Keratinocyte (primary cell): ENCODE measurements at regions not wholly inside any gene's neighbourhood (a gene's known extent, or its start where the extent isn't known, plus 50 kb on each side); places are given as distances from the start of the nearest gene placed in this dataset.
A peak's percentile ranks its signal among the peaks of the same experiment; 100 is the strongest.

ENCODE experiments used
- DNase-seq: peaks from one replicate; pipeline ENCODE4 v3.0.0-alpha.2; 2011; ENCODE audit warnings: low read depth, missing footprints, low spot score
- FAIRE-seq: peaks from 2 replicates; lab custom pipeline; 2011; peaks lifted over from hg19 to GRCh38; lab: Jason Lieb, UNC
- H2AFZ ChIP-seq: 2 replicates; pipeline ENCODE4 v1.6.0; 2012; ENCODE audit warnings: low read length, control low read depth, inconsistent platforms; ENCODE audit not compliant: control insufficient read depth
- H3K27ac ChIP-seq: 2 replicates; pipeline ENCODE4 v1.5.1; 2011; ENCODE audit warnings: low read length; ENCODE audit not compliant: control insufficient read depth, insufficient read depth
- H3K27me3 ChIP-seq: 3 replicates; pipeline ENCODE4 v1.6.0; 2011; ENCODE audit warnings: low read length; ENCODE audit not compliant: control insufficient read depth, insufficient read depth; ENCODE audit errors: extremely low read depth
- H3K36me3 ChIP-seq, 2 experiments: 2 replicates in 1 of 2; 3 replicates in 1 of 2; pipeline ENCODE4 v1.5.1; 2011; ENCODE audit warnings: low read length in 2 of 2, mild to moderate bottlenecking in 1 of 2; ENCODE audit not compliant: control insufficient read depth in 2 of 2, insufficient read depth in 2 of 2; ENCODE audit errors: extremely low read depth in 1 of 2
- H3K4me1 ChIP-seq: 3 replicates; pipeline ENCODE4 v1.5.1; 2011; ENCODE audit warnings: low read length; ENCODE audit not compliant: control insufficient read depth, insufficient read depth; ENCODE audit errors: extremely low read depth
- H3K4me2 ChIP-seq: 3 replicates; pipeline ENCODE4 v1.6.0; 2011; ENCODE audit warnings: low read depth, low read length; ENCODE audit not compliant: control insufficient read depth, insufficient read depth; ENCODE audit errors: extremely low read depth
- H3K4me3 ChIP-seq, 3 experiments: fragments of 200-600 bp in 1 of 3; sonication (generic) in 1 of 3; 2 replicates in 2 of 3; 3 replicates in 1 of 3; pipeline ENCODE4 v1.5.1; 2011 to 2016; ENCODE audit warnings: low read length in 3 of 3, mild to moderate bottlenecking in 3 of 3, control low read depth in 2 of 3, inconsistent platforms in 1 of 3, low read depth in 1 of 3, mixed read lengths in 1 of 3, mixed run types in 1 of 3, moderate library complexity in 1 of 3; ENCODE audit not compliant: control insufficient read depth in 2 of 3, insufficient read depth in 2 of 3; ENCODE audit errors: extremely low read depth in 1 of 3
- H3K79me2 ChIP-seq: 2 replicates; pipeline ENCODE4 v1.6.0; 2012; ENCODE audit warnings: low read length; ENCODE audit not compliant: control insufficient read depth, insufficient read depth
- H3K9ac ChIP-seq: 3 replicates; pipeline ENCODE4 v1.6.0; 2011; ENCODE audit warnings: low read length; ENCODE audit not compliant: control insufficient read depth, insufficient read depth; ENCODE audit errors: extremely low read depth
- H3K9me1 ChIP-seq: 3 replicates; pipeline ENCODE4 v1.6.0; 2011; ENCODE audit warnings: low read length; ENCODE audit not compliant: control insufficient read depth, insufficient read depth; ENCODE audit errors: extremely low read depth
- H3K9me3 ChIP-seq: 2 replicates; pipeline ENCODE4 v1.5.1; 2012; ENCODE audit warnings: low read depth, low read length; ENCODE audit not compliant: control insufficient read depth
- H4K20me1 ChIP-seq: 3 replicates; pipeline ENCODE4 v1.6.0; 2011; ENCODE audit warnings: low read length; ENCODE audit not compliant: control insufficient read depth, insufficient read depth; ENCODE audit errors: extremely low read depth
- CTCF ChIP-seq, 3 experiments: IDR thresholded peaks in 1 of 3; conservative IDR thresholded peaks in 1 of 3; optimal IDR thresholded peaks in 1 of 3; 2 replicates in 2 of 3; 3 replicates in 1 of 3; pipeline versions ENCODE3 to v1.5.1; 2011; ENCODE audit warnings: low read length in 3 of 3, mild to moderate bottlenecking in 3 of 3, moderate library complexity in 2 of 3, control low read depth in 1 of 3, inconsistent platforms in 1 of 3; ENCODE audit not compliant: insufficient read depth in 2 of 3; ENCODE audit errors: extremely low read depth in 1 of 3
- EZH2 ChIP-seq: IDR thresholded peaks from one replicate; pipeline ENCODE4 v1.6.1; 2012; ENCODE audit warnings: inconsistent platforms, mild to moderate bottlenecking, low read length, moderate library complexity
- dilution Hi-C: fragments of 300-500 bp; cut with MboI; formaldehyde crosslinking; loops from one replicate; pipeline ENCODE4 v1.7.0; 2020; ENCODE audit warnings: low sequenced_read_pairs; ENCODE audit not compliant: extremely low pct_ligation_motif_present

GRCh38 chr3:83849106-83849730, 1109.6 kb upstream of the CADM2 start:
- DNase-seq (no peak), FAIRE-seq (peak; percentile 32)
- Histone ChIP-seq H3K9ac (no peak overlapping the region), H3K4me3 (no peak overlapping the region), H3K9me1 (no peaks in the 10 kb centered on the region), H3K27me3 (no peaks in the 10 kb centered on the region), H3K79me2 (no peaks in the 10 kb centered on the region), H3K9me3 (no peaks in the 10 kb centered on the region), H3K4me2 (no peak overlapping the region), H2AFZ (no peak overlapping the region), H3K36me3 (no peaks in the 10 kb centered on the region), H3K27ac (no peak overlapping the region), H3K4me1 (no peaks in the 10 kb centered on the region), H4K20me1 (no peaks in the 10 kb centered on the region)
- dilution Hi-C loops, result no loop called here
- TF ChIP-seq CTCF (optimal IDR thresholded peaks at IDR 0.05 in 1 of 3, IDR thresholded peaks at IDR 0.05 in 1 of 3, conservative IDR thresholded peaks at IDR 0.05 in 1 of 3; ENCODE audit: extremely low read depth in 1 of 3, insufficient read depth in 2 of 3, low read length in 3 of 3) (no peak), EZH2 (no peak)

GRCh38 chr3:83863380-83863779, 1095.4 kb upstream of the CADM2 start:
- Histone ChIP-seq H2AFZ (peak overlapping the region; percentile 22), H3K4me1 (no peaks in the 10 kb centered on the region), H3K9me1 (no peaks in the 10 kb centered on the region), H3K79me2 (no peaks in the 10 kb centered on the region), H3K27ac (no peak overlapping the region), H3K9ac (no peak overlapping the region), H3K9me3 (no peaks in the 10 kb centered on the region), H4K20me1 (no peaks in the 10 kb centered on the region), H3K4me2 (no peak overlapping the region), H3K27me3 (no peaks in the 10 kb centered on the region), H3K4me3 (no peak overlapping the region), H3K36me3 (no peaks in the 10 kb centered on the region)
- no peak for DNase-seq
- dilution Hi-C loops, result no loop called here
- TF ChIP-seq EZH2, result no peak
- no peak for FAIRE-seq
